Left lung (tissue), 4 donors: ENCODE measurements at regions not wholly inside any gene's neighbourhood (a gene's known extent, or its start where the extent isn't known, plus 50 kb on each side); places are given as distances from the start of the nearest gene placed in this dataset.

ENCODE experiments used
- ATAC-seq: fragments of 200-7000 bp; cut with Tn5 transposase; one replicate; pipeline ENCODE4 v1.9.1; 2020; ENCODE audit warnings: moderate library complexity
- DNase-seq, 4 donors: peaks; one replicate each; pipeline ENCODE4 v3.0.0-alpha.2; 2013 to 2020
- H3K27ac ChIP-seq, 2 donors: fragments of 200-600 bp; sonication (generic) in 1 of 2; one replicate each; pipeline versions ENCODE4 v1.5.0 to v1.8.0; 2020 to 2021
- H3K27me3 ChIP-seq, 2 donors: fragments of 200-600 bp; sonication (generic) in 1 of 2; one replicate each; pipeline versions ENCODE4 v1.5.0 to v1.8.0; 2020 to 2021
- H3K36me3 ChIP-seq, 2 donors: fragments of 200-600 bp; sonication (generic) in 1 of 2; one replicate each; pipeline versions ENCODE4 v1.5.0 to v1.8.0; 2020 to 2021
- H3K4me1 ChIP-seq, 2 donors: fragments of 200-600 bp; one replicate each; pipeline ENCODE4 v1.8.0; 2021
- H3K4me3 ChIP-seq, 2 donors: fragments of 200-600 bp; sonication (generic) in 1 of 2; one replicate each; pipeline versions ENCODE4 v1.5.0 to v1.8.0; 2020 to 2021; ENCODE audit warnings: mild to moderate bottlenecking in 1 of 2
- H3K9me3 ChIP-seq, 2 donors: fragments of 200-600 bp; sonication (generic) in 1 of 2; one replicate each; pipeline versions ENCODE4 v1.5.0 to v1.8.0; 2020 to 2021
- intact Hi-C, 2 donors: fragments of 100-400 bp; cut with DNase I; formaldehyde crosslinking; loops; one replicate each; pipeline versions ENCODE4 v1.11.2 to v1.14.2; 2022
- TF ChIP-seq, protein P1 (sequence below), 2 donors: fragments of 200-600 bp; sonication (generic) in 1 of 2; IDR thresholded peaks; one replicate each; pipeline versions ENCODE4 v1.5.0 to v1.8.0; 2021; ENCODE audit warnings: antibody characterized with exemption in 2 of 2
- donor health status: DM: no; HTN: yes; CAD: no.
- donor health status: DM: no; HTN: no; CAD: no.

DNA sequence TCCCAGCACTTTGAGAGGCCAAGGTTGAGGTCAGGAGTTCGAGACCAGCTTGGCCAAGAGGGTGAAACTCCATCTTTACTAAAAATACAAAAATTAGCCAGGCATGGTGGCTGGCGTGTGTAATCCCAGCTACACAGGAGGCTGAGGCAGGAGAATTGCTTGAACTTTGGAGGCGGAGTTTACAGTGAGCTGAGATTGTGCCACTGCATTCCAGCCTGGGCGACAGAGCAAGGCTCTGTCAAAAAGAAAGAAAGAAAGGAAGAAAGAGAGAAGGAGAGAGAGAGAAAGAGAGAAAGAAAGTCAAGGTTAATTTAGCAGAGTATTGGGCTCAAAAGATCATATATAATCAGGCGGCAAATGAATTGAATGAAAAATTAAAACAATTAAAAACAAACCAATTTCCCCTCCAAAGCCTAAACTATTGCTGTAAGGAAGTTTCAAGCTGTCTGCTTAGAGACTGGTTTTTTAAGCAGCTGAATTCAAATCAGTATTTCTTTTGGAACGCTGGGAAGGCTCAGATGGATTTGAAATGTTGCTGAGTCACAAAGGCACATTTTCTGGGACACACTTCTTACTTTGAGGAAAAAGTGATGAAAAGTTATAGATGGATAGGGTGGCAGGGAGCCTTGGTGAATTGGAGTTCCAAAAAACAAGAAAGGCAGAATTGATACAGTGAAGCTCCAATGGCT lies 81.3 kb upstream of the BHLHE40 start:
- H3K27ac ChIP-seq = peak overlapping the region; percentile 34 to 62
- TF ChIP-seq, protein P1, sequence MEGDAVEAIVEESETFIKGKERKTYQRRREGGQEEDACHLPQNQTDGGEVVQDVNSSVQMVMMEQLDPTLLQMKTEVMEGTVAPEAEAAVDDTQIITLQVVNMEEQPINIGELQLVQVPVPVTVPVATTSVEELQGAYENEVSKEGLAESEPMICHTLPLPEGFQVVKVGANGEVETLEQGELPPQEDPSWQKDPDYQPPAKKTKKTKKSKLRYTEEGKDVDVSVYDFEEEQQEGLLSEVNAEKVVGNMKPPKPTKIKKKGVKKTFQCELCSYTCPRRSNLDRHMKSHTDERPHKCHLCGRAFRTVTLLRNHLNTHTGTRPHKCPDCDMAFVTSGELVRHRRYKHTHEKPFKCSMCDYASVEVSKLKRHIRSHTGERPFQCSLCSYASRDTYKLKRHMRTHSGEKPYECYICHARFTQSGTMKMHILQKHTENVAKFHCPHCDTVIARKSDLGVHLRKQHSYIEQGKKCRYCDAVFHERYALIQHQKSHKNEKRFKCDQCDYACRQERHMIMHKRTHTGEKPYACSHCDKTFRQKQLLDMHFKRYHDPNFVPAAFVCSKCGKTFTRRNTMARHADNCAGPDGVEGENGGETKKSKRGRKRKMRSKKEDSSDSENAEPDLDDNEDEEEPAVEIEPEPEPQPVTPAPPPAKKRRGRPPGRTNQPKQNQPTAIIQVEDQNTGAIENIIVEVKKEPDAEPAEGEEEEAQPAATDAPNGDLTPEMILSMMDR (IDR thresholded peaks at IDR 0.05) = no peak
- H3K4me1 ChIP-seq = peaks cover 4% of the 10 kb centered on the region in 2 donors
- H3K4me3 ChIP-seq = no peak overlapping the region
- no peaks in the 10 kb centered on the region for H3K9me3 ChIP-seq
- H3K36me3 ChIP-seq = no peaks in the 10 kb centered on the region
- no peak for DNase-seq
- peak; percentile 8 for ATAC-seq
- intact Hi-C loops = no loop called here
- H3K27me3 ChIP-seq = no peaks in the 10 kb centered on the region

DNA sequence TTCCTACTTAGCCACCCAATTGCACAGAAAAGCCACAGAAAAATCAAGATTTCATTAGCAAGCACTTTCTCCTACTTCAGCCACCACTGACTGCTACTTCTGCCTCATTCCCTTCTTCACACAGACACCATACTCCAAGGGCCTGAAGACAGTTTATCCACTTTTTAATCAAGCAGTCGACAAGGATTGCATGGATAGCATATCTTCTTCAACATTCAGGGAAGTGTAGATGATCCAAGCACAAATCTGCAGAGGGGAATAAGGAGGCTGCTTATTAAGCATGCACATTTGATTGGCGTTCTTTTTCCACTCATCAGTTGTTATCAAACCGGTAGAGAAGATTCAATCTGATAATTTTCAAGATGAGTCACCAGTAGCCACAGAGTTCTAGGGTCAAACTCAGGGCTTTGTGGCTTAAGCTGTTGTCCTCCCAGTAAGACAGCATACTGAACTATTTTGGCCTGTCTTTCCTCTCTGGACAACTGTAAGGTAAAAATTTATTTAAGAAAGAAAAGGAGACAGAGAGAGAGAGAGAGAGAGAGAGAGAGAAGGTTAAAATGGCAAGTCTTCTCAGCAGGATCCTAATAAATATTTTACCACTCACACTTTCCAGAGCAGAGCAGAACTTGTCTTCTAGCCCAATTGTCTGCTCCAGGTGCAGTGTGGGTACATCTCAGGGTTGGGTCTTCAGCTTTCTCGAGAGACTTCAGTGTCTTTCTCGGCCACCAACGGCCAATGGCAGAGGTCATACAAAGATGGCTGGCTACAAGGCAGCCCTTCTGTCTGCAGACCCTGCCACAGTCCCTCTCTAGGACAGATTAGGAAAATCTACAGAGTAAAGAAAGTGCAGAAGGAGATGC lies 80.6 kb upstream of the BHLHE40 start:
- TF ChIP-seq, protein P1 (IDR thresholded peaks at IDR 0.05) = no peak
- Histone ChIP-seq H3K4me1 (peaks cover 4% of the 10 kb centered on the region in 2 donors), H3K36me3 (no peaks in the 10 kb centered on the region), H3K9me3 (no peaks in the 10 kb centered on the region), H3K27me3 (no peaks in the 10 kb centered on the region), H3K4me3 (no peak overlapping the region), H3K27ac (peak overlapping the region; percentile 34 to 62)
- DNase-seq (no peak), ATAC-seq (peak; percentile 10)
- intact Hi-C loops = no loop called here

DNA sequence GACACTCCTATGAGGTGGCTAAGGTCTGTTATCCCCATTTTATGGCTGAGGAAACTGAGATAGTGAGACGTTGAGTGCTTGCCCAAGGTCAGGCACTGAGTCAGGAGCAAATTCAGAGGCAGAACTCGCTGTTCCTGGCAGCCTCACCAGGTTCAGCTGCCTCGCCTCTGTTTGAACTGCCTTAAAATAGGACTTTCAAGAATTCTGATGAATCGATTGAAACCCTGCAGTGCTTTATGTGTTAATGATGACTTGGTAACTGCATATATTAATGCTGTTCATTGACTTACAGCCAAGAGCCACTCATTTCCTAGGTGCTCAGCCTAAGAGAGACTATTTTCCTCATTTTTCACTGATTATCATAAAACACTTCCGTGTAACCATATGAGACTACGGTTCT lies 79.5 kb upstream of the BHLHE40 start:
- ATAC-seq (peak; percentile 56), DNase-seq (no peak)
- H3K27ac ChIP-seq = no peak overlapping the region
- H3K4me3 ChIP-seq = no peak overlapping the region
- no peaks in the 10 kb centered on the region for H3K9me3 ChIP-seq
- intact Hi-C loops = no loop called here
- no peaks in the 10 kb centered on the region for H3K27me3 ChIP-seq
- no peaks in the 10 kb centered on the region for H3K36me3 ChIP-seq
- peaks cover 7 to 8% of the 10 kb centered on the region in 2 donors for H3K4me1 ChIP-seq
- TF ChIP-seq, protein P1 (IDR thresholded peaks at IDR 0.05) = no peak

DNA sequence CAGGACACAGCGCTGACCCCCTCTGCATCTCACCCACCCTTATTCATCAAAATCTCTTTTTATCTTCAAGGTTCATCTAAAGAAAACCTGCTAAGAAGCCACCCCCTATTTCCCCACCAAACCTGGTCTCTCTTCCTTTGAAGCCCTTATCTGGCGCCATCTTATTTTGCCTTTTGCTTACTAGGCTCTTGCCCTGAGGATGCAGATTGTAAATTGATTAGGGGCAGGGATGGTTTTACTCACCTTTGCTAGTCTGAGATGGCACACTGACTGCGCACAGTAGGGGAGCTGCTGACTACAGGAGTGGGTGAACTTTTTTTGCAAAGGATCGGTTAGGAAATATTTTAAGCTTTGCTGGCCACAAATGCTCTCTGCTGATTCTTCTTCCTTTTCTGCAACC lies 78.9 kb upstream of the BHLHE40 start:
- Histone ChIP-seq H3K4me1 (peaks cover 12% of the 10 kb centered on the region in 2 donors), H3K36me3 (no peaks in the 10 kb centered on the region), H3K4me3 (no peak overlapping the region), H3K27ac (no peak overlapping the region), H3K27me3 (no peaks in the 10 kb centered on the region), H3K9me3 (no peaks in the 10 kb centered on the region)
- ATAC-seq (no peak), DNase-seq (no peak)
- TF ChIP-seq, protein P1 (IDR thresholded peaks at IDR 0.05) = no peak
- intact Hi-C loops = no loop called here
